Loucy (cell line): ENCODE measurements at regions not wholly inside any gene's neighbourhood (a gene's known extent, or its start where the extent isn't known, plus 50 kb on each side); places are given as distances from the start of the nearest gene placed in this dataset.

Source experiments
- H2AFZ ChIP-seq: fragments of 200-600 bp; sonication (generic); 2 replicates; pipeline ENCODE4 v1.6.0; 2016; ENCODE audit warnings: antibody characterized with exemption, mild to moderate bottlenecking, low read length, moderate library complexity
- H3F3A ChIP-seq: fragments of 200-600 bp; 2 replicates; pipeline ENCODE4 v1.6.0; 2016; ENCODE audit warnings: antibody characterized with exemption, low read depth, mild to moderate bottlenecking
- H3K27me3 ChIP-seq: fragments of 200-600 bp; sonication (generic); 2 replicates; pipeline ENCODE4 v1.6.1; 2014; ENCODE audit warnings: low read length, mild to moderate bottlenecking; ENCODE audit not compliant: insufficient read depth, poor library complexity, severe bottlenecking
- H3K36me3 ChIP-seq: fragments of 200-600 bp; sonication (generic); 2 replicates; pipeline ENCODE4 v1.6.1; 2016; ENCODE audit warnings: low read length; ENCODE audit not compliant: insufficient read depth
- H3K4me1 ChIP-seq: fragments of 200-600 bp; sonication (generic); 2 replicates; pipeline ENCODE4 v1.5.1; 2014; ENCODE audit warnings: low read length, mild to moderate bottlenecking; ENCODE audit not compliant: insufficient read depth, poor library complexity, severe bottlenecking
- H3K4me2 ChIP-seq: fragments of 200-600 bp; sonication (generic); 2 replicates; pipeline ENCODE4 v1.6.0; 2014; ENCODE audit warnings: antibody characterized with exemption, low read length, low read depth, mild to moderate bottlenecking; ENCODE audit not compliant: poor library complexity, severe bottlenecking
- H3K4me3 ChIP-seq: fragments of 200-600 bp; sonication (generic); 2 replicates; pipeline ENCODE4 v1.5.1; 2014; ENCODE audit warnings: low read length, mild to moderate bottlenecking, mixed read lengths; ENCODE audit not compliant: poor library complexity, severe bottlenecking
- H3K79me2 ChIP-seq: fragments of 200-600 bp; sonication (generic); 2 replicates; pipeline ENCODE4 v1.6.1; 2014; ENCODE audit warnings: low read length; ENCODE audit not compliant: insufficient read depth
- H3K9ac ChIP-seq: fragments of 200-600 bp; sonication (generic); 2 replicates; pipeline ENCODE4 v1.6.0; 2014; ENCODE audit warnings: mild to moderate bottlenecking, low read depth, low read length, moderate library complexity; ENCODE audit not compliant: poor library complexity, severe bottlenecking
- H3K9me2 ChIP-seq: fragments of 200-600 bp; sonication (generic); replicated peaks from 2 replicates; pipeline ENCODE4 v1.6.1; 2016; ENCODE audit warnings: low read depth, low read length, mixed read lengths
- H3K9me3 ChIP-seq: fragments of 200-600 bp; sonication (generic); 2 replicates; pipeline ENCODE4 v1.6.1; 2014; ENCODE audit warnings: mild to moderate bottlenecking, antibody characterized with exemption, low read length, low read depth; ENCODE audit not compliant: insufficient read depth
- H4K20me1 ChIP-seq: fragments of 200-600 bp; sonication (generic); 2 replicates; pipeline ENCODE4 v1.6.0; 2014; ENCODE audit warnings: antibody characterized with exemption, low read length, mild to moderate bottlenecking; ENCODE audit not compliant: insufficient read depth, poor library complexity, severe bottlenecking
- CTCF ChIP-seq: fragments of 200-600 bp; sonication (generic); conservative IDR thresholded peaks from 2 replicates; pipeline ENCODE4 v1.5.1; 2014; ENCODE audit warnings: mild to moderate bottlenecking, antibody characterized with exemption, low read length
- EZH2phosphoT487 ChIP-seq: fragments of 200-600 bp; IDR thresholded peaks from 2 replicates; pipeline ENCODE4 v1.6.1; 2018; ENCODE audit warnings: antibody characterized with exemption, mild to moderate bottlenecking, moderate library complexity, borderline replicate concordance

GRCh38 chr11:70820712-70821111, 422.4 kb downstream of the CTTN start:
- no peak overlapping the region for H3K4me3 ChIP-seq
- no peak overlapping the region for H2AFZ ChIP-seq
- no peaks in the 10 kb centered on the region for H3K9me2 ChIP-seq
- H3K4me2 ChIP-seq = no peak overlapping the region
- no peak overlapping the region for H3K9ac ChIP-seq
- no peaks in the 10 kb centered on the region for H4K20me1 ChIP-seq
- H3K36me3 ChIP-seq = no peaks in the 10 kb centered on the region
- no peak for TF ChIP-seq EZH2phosphoT487
- no peak for TF ChIP-seq CTCF
- no peaks in the 10 kb centered on the region for H3K27me3 ChIP-seq
- no peaks in the 10 kb centered on the region for H3F3A ChIP-seq
- no peaks in the 10 kb centered on the region for H3K4me1 ChIP-seq
- H3K79me2 ChIP-seq = no peaks in the 10 kb centered on the region
- peaks cover 21% of the 10 kb centered on the region; the same call in 1 of the 2 replicates for H3K9me3 ChIP-seq

- H3K9me2 ChIP-seq = no peaks in the 10 kb centered on the region
- H3K9ac ChIP-seq = no peak overlapping the region
- H3K79me2 ChIP-seq = no peaks in the 10 kb centered on the region
- TF ChIP-seq EZH2phosphoT487 = no peak
- TF ChIP-seq CTCF = no peak
- no peaks in the 10 kb centered on the region for H4K20me1 ChIP-seq
- no peaks in the 10 kb centered on the region for H3K27me3 ChIP-seq
- no peaks in the 10 kb centered on the region for H3F3A ChIP-seq
- H3K4me2 ChIP-seq = no peak overlapping the region
- H3K9me3 ChIP-seq = peaks cover 25% of the 10 kb centered on the region; the same call in 1 of the 2 replicates
- H3K4me1 ChIP-seq = no peaks in the 10 kb centered on the region
- H3K4me3 ChIP-seq = no peak overlapping the region
- no peaks in the 10 kb centered on the region for H3K36me3 ChIP-seq
- H2AFZ ChIP-seq = no peak overlapping the region
Measured at GRCh38 chr11:70823771-70824170, 425.4 kb downstream of the CTTN start.

GRCh38 chr11:70824605-70825245, 426.4 kb downstream of the CTTN start:
- Histone ChIP-seq H3K36me3 (no peaks in the 10 kb centered on the region), H3K9me3 (peaks cover 27% of the 10 kb centered on the region; the same call in 1 of the 2 replicates), H4K20me1 (no peaks in the 10 kb centered on the region), H3K9ac (no peak overlapping the region), H3K4me2 (no peak overlapping the region), H2AFZ (no peak overlapping the region), H3K4me3 (no peak overlapping the region), H3K79me2 (no peaks in the 10 kb centered on the region), H3K9me2 (no peaks in the 10 kb centered on the region), H3K4me1 (no peaks in the 10 kb centered on the region), H3F3A (no peaks in the 10 kb centered on the region), H3K27me3 (no peaks in the 10 kb centered on the region)
- TF ChIP-seq EZH2phosphoT487 = no peak
- TF ChIP-seq CTCF = no peak
